Dedifferentiated amniotic fluid mesenchymal stem cell (primary cell): ENCODE measurements at regions not wholly inside any gene's neighbourhood (a gene's known extent, or its start where the extent isn't known, plus 50 kb on each side); places are given as distances from the start of the nearest gene placed in this dataset.

ENCODE experiments used
- DNase-seq: peaks from one replicate; pipeline ENCODE4 v3.0.0-alpha.2; 2016; ENCODE audit errors: extremely low spot score

DNA sequence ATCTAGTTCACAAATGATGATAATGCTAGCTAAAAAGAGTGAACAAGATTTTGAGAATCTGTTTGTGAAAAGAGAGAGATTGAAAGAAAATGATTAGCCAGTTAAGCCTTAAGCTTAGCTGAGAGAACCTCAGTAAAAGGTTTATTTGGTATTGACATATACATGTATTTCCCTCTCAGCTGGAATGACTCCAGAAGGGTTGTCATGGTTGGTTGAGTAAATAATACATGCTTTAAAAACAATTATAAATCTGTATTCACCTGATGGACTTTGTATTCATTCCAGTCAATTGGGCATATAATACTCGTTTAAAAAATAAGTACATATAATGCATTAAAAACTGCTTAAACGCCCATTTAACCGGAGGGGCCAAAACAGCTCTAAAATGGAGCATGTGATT lies 181.4 kb downstream of the GRB14 start:
- no peak for DNase-seq

DNA sequence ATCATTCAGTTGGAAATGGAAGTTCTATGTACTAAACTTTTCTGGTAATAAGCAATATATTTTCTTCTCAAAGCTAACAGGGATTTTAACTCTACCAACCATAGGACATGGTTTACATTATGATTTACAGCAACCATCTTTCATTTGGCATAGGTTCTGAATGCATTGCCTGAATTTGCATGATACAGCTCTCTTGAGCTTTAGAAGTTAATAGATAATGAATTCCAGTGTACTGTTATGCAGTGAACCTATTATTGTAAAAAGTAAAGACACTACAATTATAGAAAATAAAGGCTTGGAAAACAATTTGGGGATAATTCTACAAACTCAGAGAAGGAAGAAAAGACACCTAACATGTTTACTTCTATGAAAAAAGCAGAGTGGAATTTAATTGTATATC lies 182.0 kb downstream of the GRB14 start:
- DNase-seq: no peak

DNA sequence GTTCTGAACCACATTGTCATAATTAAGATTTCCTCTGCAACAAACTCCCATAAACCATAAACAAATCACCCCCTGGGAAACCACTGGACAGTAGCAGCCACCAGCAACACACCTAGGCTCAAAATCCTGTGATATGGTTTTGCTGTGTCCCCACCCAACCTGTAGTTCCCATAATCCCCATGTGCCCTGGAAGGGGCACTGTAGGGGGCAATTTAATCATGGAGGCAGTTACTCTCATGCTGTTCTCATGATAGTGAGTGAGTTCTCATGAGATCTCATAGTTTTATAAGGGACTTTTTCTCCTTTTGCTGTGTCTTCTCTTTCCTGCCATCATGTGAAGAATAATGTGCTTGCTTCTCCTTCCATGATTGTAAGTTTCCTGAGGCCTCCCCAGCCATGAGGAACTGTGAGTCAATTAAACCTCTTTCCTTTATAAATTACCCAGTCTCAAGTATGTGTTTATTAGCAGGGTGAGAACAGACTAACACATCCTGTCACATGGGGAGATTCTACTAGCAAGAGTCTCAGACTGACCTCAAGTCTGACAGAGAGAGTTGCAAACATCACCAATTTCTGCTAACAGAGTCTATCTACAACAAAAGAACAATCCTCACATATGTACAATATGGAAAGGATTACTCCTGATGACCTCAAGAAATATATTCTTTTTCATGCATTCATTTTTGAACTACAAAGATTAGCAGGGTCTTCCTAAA lies 182.6 kb downstream of the GRB14 start:
- DNase-seq: no peak

DNA sequence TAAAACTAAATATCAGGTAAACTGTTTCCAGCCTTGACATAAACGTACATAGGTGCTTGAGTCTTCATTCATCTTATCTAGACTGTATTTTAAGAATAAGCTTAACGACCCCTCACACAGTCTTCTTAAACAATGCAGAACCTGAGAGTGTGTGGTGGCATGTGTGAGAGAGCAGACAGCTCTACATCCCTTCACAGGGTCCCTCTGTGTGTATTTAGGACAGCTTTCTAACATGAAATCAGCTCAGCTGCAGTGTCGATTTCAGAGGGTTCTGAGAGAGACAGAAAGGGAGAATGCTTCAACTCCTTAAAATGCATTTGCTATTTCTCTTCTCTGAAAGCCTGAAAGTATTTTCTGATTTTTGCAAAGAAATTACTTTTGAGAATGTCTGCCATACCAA lies 185.2 kb downstream of the GRB14 start:
- DNase-seq: no peak

DNA sequence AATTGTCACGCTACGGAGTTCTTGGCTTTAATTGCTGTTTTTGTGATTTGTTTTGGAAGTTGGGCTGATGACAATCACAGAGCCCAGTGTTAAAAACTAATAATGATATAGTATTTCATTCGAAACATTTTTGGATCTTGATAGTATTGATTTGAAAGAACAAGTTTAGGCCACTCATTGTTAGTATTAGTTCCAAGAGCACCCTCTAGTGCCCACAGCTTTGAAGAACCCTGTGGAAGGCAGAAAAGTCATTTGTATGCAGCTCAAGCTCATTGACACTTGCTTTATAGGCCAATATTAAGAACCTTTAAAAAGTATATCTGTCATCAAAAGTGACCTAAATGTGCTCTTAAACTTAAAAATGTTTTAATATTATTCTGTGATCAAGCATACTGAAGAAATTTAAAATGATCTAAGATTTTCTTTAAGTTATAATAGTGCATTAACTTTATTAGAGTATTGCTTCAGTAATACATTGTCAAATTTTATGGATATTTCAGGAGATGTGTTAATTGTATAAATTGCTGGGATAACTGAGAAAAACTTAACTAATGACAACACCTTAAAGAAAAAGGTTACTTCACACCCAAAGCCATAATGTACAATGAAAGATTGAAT lies 191.0 kb downstream of the GRB14 start:
- DNase-seq: peak; percentile 70

DNA sequence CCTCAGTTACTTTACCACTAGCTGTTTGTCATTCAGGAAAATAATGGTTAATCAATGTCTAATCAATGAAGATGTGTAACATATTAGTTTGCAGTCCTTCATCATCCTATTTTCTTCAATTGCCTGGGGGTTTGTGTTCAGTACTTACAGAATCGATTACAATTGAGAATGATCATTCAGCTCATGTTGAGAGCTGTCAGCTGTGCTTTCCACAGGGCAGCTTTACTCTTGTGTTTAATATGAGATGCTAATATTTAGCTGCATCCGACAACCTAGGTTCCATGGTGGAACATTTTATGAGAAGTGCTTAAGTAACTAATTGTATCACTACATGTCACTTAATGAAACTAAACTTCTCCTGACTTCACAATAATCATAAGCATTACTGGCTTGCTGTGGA lies 191.9 kb downstream of the GRB14 start:
- no peak for DNase-seq

DNA sequence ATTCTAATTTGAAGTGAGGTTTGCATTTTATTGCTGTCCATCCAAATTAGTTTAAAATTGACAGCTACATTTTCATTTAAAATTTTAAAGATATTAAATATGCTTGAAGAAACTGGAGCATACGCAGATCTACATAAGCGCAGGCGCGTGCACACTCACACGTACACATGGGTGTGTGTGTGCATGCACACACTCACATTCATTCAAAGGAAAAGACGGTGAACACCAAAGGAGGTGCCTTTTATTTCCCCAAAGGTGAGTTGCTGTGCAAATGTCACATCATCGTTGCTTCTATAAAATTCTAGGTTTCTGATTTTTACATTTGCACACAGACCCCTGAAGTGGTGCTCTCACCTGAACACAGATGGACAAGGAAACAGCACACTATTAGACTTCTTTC lies 194.2 kb downstream of the GRB14 start:
- no peak for DNase-seq

DNA sequence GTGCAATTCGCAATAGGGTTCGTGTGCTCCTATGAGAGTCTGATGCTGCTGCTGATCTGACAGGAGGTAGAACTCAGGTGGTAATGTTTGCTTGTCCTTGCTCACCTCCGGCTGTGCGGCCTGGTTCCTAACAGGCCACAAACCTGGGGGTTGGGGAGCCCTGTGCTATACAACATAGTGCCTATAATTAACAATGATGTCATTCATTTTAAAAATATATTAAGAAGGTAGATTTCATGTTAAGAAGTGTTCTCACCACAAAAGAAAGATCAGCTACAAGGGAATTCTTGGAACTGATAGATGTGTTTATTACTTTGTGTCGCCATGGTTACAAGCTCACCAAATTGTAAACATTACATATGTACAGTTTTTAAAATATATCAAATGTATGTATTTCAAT lies 200.5 kb downstream of the GRB14 start:
- no peak for DNase-seq

DNA sequence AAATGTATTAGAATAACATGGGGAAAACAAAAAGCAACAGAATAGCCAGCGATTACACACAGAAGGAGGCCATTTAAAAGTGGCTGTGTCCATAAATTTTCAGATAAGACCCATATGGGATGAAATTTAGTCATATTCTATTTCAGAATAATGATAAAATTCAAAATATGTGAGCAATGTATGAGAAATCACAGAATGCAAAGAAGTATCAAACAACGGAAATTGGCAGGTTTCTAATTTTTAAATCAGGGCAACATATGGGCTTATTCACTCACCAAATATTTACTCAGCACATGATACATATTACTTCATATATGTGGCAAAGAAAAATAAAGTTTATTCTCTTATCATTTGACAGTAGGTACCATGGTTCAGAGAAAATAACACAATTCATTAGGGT lies 208.5 kb downstream of the GRB14 start:
- DNase-seq: no peak

DNA sequence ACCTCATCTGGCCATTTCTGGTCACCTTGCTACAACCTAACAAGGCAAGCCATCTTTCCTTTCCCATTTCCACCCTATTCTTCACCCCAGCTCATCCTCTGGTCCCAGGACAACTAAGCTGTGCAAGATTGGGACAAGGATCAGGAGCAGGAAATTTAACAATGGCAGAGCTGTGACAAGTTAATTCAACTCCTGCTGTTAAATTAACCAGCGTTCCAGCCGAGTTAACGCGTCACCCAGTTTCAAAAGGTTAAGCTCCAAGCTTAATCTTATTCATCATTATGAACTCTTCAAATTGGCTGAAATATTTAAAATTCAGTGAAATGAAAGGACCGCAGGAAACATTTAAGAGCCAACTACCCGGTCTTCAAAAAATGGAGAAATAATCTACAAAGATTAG lies 231.9 kb downstream of the GRB14 start:
- no peak for DNase-seq

DNA sequence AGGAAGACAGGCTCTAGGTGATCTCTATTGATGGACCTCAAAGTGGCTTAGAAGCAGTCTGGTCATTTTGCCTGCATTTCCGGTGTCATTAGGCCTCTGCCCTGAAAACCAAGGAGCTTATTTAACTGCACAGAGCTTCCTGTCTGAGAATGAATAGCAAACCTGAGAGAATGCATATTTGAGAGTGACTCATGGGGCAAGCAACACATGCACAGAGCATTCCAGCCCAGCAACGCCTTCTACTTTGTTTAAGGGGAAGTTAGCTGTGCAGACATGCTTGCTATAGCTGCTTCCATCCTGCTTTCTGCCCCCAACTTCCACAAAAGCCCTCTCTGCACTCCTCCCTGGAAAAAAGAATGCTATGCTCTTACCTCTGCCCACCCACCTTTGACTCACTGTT lies 232.8 kb downstream of the GRB14 start:
- DNase-seq: peak; percentile 68

DNA sequence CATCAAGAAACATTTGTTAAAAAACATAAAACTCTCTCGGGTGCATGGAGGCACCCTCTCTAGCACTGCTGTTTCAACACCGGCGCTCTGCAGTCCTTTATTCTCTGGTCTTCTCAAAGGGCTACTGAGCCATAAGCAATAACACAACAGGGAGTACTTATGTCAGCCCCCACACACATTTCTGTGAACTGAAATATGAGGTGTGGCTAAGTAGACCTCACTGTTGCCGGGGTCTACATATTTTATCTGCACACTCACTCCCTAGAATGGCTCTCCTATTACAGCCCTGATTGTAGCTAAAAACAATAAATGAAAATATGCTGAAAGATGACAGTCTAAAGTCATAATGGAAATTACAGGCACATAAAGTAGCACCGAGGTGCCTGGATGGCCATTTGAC lies 235.1 kb downstream of the GRB14 start:
- DNase-seq: no peak

DNA sequence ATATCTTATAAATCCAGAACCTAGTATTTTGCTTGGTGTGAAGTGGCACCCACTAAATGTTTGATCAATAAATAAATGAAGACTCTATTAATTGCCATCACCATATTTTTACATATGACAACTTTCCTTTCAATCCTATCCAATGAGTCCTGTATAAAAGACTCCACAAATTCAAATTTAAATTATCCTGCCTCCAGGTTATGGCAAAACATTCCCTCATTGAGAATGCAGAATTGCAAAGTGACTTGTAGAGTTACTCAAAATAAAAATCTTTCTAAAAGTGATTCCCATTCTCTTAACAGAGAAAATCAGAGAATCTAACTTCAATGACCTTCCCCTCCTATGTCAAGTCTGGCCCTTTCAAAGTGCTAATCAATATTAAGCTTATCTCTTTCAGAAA lies 236.8 kb downstream of the GRB14 start:
- DNase-seq: no peak

DNA sequence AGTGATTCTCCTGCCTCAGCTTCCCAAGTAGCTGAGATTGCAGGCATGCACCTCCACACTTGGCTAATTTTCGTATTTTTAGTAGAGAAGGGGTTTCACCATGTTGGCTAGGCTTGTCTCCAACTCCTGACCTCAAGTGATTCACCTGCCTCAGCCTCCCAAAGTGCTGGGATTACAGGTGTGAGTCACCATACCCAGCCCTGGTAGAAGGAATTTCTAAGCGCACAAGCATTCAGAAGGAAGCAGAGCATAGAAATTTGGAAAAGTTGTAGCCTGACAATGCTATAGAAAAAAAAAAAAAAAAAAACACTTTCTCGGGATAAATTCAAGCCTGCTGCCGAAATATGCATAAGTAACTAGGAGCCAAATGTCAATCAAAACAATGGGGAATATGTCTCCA lies 249.4 kb downstream of the GRB14 start:
- no peak for DNase-seq

DNA sequence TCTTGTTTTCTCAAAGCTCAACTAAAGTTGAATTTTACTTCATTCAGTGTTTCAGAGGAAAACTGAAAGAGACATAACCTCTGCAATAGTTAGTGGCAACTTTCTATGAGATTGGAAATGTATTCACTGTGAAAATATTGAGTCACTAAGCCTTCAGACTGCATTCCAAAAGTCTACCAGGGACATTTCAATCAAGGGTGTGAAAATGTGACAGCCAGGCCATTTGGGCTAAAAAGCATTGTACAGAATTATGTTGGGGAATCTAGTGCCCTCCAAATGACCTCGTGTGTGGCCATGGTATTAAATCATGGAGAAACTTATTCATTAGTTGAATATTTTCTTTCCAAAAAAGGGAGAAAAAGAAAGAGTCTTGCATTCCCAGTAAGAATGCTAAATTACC lies 251.9 kb downstream of the GRB14 start:
- DNase-seq: no peak

DNA sequence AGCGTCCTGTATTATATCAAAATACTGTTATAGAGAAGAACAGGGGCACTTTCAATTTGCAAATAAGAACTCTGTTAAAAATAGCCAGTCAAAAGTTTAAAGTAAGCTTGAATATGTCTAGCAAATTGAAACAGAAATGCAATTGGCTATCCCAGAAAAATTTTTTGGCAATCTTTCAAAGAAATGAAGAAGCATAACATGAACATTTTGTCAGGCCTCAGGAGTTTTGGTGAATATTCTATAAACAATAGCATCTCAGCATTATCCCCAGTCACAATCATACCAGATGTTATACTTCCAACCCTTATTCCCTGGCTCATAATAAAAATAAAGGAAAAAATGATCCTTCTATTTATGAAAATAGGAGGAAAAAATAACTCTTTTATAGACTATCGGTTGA lies 252.4 kb downstream of the GRB14 start:
- peak; percentile 38 for DNase-seq

DNA sequence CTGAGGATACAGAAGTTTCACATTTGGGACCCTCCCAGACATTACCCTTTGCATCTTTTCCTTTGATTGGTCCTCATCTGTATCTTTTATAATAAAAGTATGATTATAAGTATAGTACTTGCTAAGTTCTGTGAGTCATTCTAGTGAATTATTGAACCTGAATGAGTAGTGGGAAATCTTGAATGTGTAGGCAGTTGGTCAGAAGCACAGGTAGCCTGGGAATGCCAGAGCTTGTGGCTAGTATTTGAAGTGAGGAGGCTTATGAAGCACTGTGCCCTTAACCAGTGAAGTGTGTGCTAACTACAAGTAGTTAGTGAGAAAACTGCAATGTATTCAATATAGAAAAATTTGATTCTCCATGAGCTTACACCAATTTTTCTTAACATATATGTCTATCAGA lies 257.6 kb downstream of the GRB14 start:
- DNase-seq: no peak

DNA sequence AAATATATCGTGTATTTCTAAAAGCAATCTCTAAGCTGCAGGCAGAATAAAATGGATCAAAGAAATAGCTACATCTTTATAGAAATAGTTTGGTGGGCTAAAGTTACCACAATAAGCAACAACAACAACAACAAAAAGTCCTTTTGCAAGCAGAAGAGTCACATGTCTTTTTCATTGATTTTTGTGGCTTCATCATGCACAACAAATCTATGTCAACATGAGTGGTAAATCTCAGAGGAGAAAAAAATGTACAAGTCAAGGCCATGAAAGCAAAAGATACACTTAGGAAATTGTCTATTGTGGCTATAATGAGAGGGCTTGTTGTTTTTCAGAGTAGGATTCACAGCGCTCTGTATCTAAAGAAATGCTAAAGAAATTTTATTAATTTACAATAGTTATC lies 269.7 kb downstream of the GRB14 start:
- no peak for DNase-seq

DNA sequence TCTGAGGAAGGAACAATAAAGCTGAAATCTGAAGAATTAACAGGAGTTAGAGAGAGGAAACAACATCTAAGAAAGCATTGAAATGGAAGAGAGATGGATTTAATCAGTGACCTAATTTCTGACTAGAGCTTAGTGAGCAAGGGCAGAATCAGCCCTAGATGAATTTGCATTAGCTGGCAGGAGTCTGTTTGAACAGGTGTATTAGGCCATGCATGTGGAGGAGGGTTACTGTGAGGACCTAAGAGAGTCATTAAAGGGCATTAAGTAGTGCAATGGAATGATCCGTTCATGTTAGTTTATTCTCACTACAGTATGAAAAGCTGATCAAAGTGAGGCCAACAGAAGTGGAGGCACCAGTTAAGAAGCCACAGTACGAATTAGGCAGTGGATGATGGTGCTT lies 285.3 kb downstream of the GRB14 start:
- no peak for DNase-seq

DNA sequence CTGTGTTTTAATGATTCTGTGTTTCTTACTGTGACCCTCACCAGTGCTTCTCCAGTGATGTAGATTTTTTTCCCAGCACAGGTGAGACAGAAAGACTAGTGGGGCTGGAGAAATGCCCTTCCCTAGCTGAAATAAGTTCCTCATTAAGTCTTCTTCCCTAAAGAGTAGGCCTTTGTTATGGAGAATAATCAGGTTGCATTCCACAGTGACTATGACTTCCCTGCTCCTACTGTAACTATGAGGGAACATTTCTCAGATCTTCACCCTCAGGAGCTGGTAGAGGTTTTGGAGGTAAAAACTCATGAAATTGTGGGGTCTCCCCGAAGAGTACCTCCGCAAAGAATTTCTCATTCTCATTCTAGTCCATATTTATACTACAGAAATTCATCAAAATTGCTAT lies 286.2 kb downstream of the GRB14 start:
- DNase-seq: no peak

DNA sequence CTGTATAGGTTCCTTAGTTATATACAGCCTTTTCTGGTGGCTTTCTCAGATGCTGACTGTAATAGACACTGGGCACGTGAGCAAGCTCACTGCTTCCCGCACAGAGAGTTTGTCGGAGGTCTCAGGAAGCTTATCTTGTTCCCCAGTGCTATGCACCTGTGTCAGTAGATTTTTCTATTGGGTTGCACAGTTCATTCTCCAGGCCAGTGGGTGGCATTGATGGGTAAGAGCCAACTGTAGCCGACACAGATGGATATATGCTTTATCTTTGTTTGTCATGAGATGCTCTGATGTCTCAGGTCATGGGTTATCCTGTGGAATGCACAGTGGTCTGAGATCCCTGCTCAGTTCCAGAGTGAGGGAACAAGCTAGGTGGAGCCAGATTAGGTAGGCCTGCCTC lies 293.0 kb downstream of the GRB14 start:
- no peak for DNase-seq

DNA sequence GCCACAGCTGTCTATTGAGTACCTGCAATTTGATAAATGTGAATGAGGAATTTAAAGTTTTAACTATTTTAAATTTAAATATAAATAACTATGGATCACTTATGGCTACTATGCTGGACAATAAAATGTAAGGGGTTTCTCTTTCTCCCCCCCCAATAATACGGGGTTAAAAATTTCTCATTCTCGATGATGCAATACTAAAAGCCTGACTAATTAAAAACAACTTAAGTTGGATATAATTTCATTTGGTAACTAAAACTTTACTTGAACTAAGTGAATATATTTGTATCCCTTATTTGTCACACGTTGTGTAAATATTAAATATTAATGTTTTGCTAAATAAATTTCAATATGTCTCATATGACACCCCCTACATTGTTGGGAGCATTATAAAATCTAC lies 297.3 kb downstream of the GRB14 start:
- no peak for DNase-seq

DNA sequence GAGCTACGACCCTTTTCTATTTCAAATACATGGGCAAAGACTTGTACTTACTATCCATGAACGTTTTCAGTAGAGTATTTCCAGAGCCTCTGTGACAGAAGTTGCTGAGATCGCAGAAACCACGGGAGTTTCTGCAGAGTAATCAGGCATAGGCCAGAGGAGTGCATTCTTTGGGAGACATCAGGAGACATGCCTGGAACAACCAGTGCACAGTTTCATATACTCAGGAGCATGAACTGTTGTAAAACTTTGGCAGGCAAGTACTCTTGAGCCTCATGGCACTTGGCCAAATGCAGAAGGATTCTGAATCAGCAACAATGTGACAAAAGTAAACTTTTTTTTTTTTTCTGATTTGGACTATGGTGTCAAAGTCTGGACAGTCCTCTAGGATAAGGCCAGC lies 307.1 kb downstream of the GRB14 start:
- no peak for DNase-seq

DNA sequence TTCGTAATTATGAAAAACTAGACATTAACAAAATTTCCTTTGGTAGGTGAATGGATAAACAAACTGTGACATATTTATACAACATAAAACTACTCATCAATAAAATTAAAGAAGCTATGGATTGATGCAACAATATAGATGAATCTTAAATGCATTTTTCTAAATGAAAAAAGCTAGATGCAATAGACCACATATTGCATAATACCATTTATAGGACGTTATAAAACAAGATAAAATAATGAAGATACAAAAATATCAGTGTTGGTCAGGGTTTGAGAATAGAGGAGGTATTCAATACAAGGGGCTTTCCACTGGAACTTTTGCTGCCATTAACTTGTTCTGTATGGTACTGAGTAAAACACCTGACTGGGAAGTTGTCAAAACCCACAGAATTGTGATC lies 314.4 kb downstream of the GRB14 start:
- no peak for DNase-seq
